ENCODE measurements at regions not wholly inside any gene's neighbourhood (a gene's known extent, or its start where the extent isn't known, plus 50 kb on each side); places are given as distances from the start of the nearest gene placed in this dataset.

- TF ChIP-seq, protein P1, sequence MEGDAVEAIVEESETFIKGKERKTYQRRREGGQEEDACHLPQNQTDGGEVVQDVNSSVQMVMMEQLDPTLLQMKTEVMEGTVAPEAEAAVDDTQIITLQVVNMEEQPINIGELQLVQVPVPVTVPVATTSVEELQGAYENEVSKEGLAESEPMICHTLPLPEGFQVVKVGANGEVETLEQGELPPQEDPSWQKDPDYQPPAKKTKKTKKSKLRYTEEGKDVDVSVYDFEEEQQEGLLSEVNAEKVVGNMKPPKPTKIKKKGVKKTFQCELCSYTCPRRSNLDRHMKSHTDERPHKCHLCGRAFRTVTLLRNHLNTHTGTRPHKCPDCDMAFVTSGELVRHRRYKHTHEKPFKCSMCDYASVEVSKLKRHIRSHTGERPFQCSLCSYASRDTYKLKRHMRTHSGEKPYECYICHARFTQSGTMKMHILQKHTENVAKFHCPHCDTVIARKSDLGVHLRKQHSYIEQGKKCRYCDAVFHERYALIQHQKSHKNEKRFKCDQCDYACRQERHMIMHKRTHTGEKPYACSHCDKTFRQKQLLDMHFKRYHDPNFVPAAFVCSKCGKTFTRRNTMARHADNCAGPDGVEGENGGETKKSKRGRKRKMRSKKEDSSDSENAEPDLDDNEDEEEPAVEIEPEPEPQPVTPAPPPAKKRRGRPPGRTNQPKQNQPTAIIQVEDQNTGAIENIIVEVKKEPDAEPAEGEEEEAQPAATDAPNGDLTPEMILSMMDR (conservative IDR thresholded peaks at IDR 0.05; ENCODE audit: low read depth in 2 of 2) = no peak
- TF ChIP-seq EZH2phosphoT487 (IDR thresholded peaks at IDR 0.05; ENCODE audit: unreplicated experiment) (no peak), POLR2AphosphoS5 (IDR thresholded peaks at IDR 0.05; ENCODE audit: low read depth) (no peak), ZNF331 (CRISPR knock-in tag; IDR thresholded peaks at IDR 0.05; ENCODE audit: low read depth) (no peak), REST (IDR thresholded peaks at IDR 0.05; ENCODE audit: unreplicated experiment) (no peak), EZH2 (IDR thresholded peaks at IDR 0.05; ENCODE audit: low read depth, unreplicated experiment) (no peak), JUNB (IDR thresholded peaks at IDR 0.05; ENCODE audit: unreplicated experiment) (no peak), NANOG (IDR thresholded peaks at IDR 0.05; ENCODE audit: borderline replicate concordance) (no peak), ETS1 (IDR thresholded peaks at IDR 0.05) (no peak), CREB1 (CRISPR knock-in tag; IDR thresholded peaks at IDR 0.05; ENCODE audit: low read depth) (no peak), STAT1 (IDR thresholded peaks at IDR 0.05; ENCODE audit: unreplicated experiment) (no peak), ZNF114 (CRISPR knock-in tag; IDR thresholded peaks at IDR 0.05) (no peak)
Measured at GRCh38 chr5:4225741-4226140, 630.1 kb downstream of the IRX1 start.

Measured in GM23338 (cell line).